Dermis microvascular lymphatic vessel endothelial cell (primary cell): ENCODE measurements at regions not wholly inside any gene's neighbourhood (a gene's known extent, or its start where the extent isn't known, plus 50 kb on each side); places are given as distances from the start of the nearest gene placed in this dataset.

Experiments
- DNase-seq, 2 donors: peaks; one replicate each; pipeline versions ENCODE4 v3.0.0 to v3.0.0-alpha.2; 2010; ENCODE audit warnings: low read depth in 2 of 2

DNA sequence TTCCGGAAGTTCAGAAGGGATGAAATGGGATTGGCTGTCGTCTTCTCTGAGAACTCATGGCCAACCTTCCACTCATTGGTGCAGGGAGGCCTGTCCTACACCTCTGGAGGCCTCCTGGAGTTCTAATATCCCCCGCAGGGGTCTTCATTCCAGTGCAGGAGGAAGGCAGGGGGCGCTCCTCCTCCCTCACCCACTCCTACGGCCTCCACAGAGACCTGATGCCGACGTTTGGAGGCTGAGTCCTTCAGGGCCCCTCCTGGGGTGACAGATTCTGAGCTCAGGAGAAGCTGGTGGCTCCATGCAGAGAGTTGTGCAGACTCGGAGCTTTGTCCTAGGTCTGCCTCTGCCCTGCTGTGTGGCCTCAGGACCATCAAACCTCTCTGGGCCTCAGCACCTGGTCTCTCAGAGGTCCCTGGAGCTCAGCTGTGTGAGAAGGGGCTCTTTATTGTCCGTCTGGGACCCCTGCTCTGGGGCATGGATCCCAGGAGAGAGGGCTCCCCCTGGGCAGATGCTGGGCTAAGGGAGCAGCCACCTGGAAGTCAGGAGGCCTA lies 102.3 kb upstream of the WNT4 start:
- no peak for DNase-seq

DNA sequence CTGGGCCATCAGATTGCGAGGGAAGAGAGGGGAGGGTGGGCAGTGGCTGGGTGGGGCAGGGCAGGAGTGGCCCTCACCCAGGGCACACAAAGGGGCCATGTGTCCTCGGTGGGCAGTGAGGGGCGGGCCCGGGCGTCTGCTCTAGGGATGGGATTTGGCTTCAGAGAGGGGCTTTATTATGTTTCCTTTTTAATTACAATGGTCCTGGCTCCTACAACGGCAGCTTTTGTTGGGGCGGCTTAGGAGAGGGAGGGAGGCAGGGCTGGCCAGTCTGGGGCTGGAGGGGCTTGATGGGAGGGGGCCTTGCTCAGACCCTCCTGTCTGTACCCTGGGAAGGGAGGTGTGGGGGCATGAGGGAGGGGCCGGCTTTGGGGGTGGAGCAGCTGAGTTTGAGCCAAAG lies 102.8 kb upstream of the WNT4 start:
- no peak for DNase-seq

DNA sequence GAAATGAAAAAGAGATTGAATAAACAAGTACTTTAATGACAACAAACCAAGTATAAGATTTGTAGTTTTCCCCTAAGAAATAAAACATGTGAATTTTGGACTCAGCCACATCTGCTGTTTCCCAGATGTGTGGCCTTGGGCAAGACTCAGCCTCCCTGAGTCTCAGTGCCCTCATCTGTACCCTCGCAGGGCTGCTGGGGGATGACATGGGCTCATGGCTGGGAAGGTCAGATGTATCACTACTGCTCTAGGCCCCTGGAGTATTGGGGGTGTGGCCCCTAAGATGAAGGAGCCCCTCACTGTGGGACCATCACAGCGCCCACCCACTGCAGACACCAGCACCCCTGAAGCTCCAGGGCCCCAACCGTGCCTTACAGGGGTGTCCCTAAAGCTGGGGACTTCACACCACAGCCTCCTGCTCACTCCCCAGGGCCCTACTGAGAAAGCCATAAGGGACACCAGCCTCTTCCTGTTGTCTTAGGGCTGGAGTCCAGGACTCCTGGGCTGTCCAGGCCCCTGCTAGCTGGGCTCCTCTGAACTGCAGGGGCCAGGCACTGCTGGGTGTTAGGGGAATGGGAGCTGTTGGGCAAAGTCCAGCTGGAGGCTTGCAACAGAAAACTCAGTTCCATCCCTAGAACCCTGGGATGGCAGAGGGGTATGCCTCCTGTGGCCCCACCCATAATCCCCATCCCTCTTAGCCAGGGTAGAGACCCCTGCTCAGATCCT lies 104.0 kb upstream of the WNT4 start:
- no peak for DNase-seq

DNA sequence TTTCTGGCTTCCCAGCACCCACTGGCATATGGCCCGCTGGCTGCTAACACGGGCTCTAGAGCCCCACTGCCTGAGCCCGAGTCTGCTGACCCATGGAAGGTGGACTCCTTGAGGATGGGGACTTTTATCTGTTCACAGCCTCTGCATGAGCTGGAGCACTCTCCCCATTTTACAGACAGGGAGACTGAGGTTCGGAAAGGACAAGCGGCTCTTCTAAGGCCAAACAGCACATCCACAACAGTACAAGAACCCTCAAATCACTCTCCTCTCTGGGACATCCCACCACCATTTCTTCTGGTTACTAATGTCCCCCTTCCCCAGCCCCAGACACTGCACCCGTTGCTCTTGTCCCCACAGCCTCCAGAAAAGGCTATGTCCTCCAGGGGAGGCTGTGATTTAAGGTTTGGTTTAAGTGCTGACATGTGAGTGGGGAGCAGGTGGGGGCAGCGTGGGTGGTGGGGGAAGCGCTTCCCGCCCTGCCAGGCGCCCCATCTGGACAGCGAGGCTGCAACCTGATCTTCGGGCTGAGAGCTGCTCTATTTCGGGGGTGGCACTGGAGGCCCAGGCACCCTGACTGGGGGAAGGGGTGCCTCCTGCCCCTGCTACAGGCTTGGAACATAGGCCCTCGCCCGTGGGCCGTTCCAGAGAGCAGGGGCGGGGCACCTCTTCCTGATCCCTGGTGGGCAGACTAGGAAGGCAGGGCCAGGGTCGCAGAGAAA lies 104.8 kb upstream of the WNT4 start:
- no peak for DNase-seq

DNA sequence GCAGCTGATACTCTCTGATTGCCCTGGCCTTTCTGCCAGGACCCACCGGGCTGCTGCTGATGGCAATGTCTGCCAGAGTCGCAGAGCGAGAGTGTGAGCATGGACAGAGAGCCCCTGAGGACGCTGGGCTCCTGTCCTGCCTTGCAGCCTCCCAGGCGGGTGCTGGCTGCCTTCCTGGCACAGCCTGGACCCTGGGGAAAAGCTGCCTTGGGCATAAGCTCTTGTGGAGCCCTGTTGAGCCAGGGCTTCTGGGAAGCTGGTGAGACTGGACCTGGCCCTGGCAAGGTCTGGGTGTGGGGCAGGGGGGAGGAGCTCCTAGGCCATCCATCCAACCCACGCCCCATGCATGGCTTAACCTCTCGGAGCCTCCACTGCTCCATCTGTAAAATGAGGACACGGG lies 105.8 kb upstream of the WNT4 start:
- DNase-seq, result no peak

DNA sequence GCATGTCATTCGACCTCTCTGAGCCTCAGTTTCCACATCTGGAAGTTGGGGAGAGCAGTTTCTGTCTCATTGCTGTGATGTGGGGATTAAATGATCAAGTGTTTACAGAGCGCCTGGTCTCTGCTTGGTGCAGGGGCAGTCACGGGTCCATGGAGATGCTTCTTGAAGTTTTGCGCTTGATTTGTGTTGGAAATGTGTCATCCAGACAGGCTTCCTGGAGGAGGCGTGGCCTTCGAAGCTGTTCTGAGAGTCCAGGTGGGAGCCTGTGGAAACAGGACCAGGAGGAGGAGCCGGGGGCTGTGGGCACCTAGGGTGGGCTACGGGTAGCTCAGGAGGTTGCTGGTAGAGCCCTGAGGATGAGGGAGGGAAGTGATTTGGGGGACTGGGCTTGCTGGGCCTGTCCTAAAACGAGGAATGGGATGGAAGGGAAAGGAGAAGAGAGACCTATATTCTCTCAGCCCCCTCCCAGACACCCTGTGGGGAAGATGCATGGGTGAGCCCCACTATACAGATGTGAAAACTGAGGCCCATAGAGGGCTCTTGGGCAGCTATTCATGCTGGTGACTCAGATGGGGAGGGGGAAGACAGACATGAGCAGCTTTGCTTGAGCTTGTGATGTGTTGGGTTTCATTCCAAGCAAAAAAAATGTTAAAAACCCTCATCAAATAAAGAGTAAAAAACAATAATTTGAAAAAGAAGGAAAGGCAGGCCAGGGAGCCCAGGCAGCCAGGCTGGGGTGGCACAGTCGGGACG lies 107.2 kb upstream of the WNT4 start:
- DNase-seq, result no peak

DNA sequence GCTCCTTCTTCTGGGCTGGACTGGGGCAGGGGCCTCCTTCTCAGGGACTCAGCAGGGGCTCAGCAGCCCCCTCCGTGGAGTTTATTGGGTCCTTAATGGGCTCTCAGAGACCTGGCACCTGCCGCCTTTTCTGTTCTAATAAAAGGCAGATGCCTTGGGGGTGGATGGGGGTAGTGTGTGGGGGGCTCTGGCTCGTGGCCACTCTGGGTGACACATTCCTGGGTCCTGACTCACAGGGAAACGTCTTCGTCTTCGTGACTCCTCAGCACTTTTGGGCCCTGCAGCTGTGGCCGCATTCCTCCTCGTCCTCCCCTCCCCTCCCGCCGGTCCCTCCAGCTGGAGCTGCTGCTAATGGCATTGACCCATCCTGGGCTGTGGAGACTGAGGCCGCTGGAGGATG lies 107.8 kb upstream of the WNT4 start:
- no peak for DNase-seq

DNA sequence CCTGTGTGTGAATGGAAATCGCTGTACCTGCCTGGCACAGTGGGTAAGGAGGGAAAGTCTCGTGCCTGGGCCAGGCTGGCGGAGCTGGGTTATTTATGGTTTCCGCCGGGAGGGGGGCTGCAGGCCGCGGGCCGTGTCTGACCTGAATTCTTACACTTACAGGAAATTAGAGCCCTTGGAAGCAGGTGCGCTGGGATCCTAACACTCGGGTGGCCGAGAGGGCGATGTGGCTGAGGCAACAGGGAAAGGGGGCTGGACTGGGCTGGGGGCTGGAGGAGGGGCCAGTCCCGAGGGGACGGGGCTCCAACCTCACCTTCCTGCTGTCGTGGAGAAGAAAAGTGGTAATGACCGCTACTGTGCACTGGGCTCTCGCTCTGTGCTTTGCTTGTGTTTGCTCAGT lies 109.4 kb upstream of the WNT4 start:
- DNase-seq, result no peak

DNA sequence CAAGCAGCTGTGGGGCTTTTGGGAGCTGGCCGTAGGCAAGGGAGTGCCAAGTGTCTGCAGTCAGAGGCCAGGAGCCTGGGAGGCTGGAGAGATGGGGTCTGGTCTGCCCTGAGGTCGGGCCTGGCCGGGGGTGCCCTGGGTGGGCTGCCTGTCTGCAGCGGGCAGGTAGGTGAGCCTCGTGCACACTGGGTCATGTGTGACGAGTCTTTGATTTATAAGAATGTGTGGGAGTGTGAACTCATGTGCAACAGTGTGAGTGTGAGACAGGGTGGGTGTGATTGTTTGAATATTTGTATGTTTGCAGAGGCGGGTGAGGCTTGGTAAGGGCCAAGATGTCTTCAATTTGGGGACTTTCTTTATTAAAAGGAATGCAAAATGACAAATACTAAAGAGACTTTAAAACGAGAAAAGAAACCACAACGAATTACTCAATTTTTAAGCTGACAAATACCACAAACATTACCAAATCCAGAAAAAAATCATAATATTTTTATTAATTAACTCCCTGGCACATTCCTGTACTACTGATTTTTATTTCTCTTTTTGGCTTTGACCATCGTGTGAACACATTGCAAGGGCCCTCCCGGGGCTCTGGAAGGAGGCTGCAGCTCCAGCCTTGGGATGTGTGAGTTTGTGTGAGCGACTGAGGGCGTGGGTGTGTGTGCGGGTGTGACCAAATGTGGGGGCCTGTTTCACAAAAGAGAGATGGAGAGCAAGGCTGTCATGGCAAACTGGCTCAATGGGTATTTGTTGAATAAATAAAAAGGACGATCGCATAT lies 110.3 kb upstream of the WNT4 start:
- no peak for DNase-seq

DNA sequence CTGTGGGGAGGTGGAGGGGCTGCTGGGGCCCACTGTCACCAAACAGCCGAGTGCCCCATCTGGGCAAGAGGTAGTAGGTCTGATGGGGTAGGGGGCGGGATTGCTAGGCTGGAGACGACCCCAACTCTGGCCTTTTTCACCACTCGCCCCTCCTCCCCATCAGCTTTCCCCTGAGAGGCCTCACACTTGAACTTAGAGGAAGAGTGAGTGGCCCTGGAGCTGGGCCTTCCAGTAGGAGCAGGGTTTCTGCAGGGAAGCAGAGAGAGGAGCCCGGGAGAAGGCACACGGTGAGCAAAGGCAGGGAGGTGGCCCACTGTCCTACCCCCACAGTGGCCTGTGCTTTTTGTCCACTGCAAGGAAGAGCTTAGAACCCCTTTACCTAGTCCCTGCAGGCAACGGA lies 111.9 kb upstream of the WNT4 start:
- DNase-seq, result no peak

DNA sequence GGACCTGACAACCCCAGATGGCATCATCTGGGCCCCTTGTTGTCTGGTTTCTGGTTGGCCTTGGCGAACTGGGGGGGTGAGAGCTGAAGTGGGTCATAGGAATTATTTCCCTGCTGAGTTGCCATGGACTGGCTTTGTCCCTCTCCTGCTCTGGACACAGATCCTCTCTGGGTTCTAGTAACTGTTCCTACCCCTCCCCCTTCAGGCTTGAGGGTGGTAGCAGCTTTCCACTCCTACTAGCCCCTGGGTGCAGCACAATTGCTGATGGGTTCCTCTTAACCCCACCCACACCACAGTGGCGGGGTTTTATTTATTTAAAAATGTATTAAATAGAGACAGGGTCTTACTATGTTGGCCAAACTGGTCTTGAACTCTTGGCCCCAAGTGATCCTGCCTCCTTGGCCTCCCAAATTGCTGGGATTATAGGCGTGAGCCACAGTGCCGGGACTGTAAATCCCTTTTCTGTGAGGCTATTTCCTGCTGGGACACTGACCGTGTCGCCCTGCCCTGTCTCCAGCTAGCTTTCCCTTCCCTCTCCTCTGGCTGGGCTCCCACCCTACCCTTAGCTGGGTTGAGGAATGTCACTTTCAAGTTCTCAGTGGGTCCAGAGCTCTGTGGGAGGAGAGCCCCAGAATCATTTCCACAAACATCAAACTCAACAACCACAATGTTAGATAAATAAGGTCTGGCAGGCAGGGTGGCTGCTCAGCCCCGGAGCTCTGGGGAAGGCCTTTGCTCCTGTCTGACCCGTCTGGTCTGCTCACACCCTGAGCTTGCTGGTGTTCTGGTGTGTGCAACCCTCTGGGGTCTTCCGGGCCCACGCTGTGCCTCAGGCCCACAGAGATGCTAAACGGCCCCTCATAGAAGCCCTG lies 112.7 kb upstream of the WNT4 start:
- DNase-seq, result no peak

DNA sequence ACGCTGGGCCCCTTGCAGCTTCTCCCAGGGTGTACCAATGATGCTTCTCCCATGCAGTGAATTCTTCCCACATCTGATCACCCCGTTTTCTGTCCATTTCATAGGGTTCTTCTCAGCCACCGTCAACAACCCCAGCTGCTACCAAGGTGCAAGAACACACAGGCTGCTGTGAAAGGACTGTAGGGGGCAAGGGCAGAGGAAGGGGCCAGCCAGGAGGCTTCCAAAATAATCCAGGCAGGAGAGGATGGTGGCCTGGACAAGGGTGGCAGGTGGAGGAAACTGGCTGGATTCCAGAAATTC lies 113.3 kb upstream of the WNT4 start:
- DNase-seq, result no peak

DNA sequence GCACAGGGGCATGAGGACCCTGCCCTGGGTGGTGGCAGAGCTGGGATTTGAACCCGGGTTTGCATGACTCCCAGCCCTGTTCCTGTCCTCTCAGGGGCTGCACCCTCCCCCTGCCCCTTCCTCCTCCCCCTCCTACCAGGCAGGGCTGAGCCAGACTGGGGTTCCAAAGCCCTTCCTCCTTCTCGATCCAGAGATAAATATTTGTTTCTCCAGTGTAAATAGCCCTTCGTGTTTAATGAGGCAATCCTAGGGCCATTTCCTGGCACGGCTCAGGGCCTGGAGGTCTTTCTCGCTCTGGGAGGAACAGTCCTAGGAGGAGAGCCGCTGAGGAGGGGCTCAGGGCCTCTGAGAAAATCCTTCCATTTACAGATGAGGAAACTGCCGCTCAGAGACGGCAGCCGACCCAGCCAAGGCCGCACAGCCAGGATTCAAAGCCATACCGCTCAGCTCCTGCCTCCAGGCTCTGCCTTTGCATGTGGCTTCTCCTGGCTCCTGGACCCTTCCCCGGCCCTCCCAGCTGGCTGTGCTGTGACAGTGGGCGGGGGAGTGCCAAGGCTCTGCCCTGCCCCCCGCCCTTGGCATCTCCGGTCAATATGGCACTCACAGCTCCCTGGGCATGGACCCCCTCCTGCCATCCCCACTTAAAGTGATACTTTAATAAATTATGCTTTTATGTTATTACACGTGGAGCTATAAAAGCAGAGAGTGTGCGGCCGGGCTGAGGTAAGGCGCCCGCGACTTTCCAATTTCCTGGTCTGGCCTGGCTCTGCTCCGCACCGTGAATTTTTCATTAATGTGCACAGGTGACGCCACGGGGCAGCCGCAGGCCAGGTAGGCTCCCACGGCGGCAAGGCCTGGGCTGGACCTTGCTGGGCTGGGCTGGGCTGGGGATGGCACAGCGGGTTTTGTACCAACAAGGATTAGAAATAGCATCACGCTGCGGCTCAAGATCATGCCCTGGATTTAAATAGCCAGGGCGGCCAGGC lies 114.7 kb upstream of the WNT4 start:
- no peak for DNase-seq

DNA sequence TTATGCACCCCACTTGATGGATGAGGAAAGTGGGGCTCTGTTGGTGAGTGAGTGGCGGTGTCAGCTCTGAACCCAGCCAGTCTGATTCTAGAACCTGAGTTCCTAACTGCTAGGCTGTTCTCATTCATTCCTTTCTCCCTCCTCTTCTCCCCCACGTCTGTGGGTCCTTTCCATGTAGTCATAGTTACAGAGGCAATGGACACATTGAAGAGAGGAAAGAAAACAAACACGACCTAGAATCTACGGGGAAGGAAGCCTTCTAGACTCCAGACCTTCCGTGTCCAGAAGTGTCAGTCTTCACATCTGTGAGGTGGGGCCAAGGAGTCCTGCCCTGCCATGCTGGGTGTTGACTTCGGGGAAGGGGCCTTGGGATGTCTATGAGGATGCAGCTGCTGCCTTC lies 115.8 kb upstream of the WNT4 start:
- no peak for DNase-seq

DNA sequence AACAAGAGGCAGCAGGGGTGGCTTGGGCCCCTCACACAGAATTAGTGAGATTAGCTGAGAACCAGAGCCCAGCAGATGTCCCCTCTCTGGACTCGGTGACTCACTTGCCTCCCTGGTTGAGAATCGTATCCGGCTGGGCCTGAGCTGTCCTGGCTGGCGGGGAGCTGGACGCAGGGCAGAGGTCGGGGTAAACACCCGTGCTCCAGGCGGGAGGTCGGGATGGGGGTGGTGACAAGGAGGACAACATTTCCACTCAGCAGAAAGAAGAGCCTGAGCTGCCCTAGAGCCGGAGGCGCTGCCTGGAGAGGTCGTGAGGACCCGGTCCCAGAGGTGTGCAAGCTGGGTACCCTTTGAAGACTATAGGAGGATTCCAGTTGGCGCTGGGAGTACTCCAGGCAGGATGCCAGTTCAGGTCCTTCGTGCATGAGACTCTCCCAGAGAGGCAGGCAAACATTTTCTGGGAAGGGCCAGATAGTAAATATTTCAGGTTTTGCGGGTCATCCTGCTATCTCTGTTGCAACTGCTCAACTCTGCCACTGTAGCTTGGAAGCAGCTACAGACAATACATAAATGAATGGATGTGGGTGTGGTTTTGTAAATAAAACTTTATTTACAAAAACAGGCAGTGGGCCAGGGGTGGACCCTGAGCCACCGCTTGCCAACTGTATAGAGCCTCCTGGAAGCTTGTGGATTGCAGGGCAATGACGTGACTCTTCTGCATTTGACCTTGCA lies 116.8 kb upstream of the WNT4 start:
- DNase-seq, result peak in 1 of 2 donors; percentile 11

DNA sequence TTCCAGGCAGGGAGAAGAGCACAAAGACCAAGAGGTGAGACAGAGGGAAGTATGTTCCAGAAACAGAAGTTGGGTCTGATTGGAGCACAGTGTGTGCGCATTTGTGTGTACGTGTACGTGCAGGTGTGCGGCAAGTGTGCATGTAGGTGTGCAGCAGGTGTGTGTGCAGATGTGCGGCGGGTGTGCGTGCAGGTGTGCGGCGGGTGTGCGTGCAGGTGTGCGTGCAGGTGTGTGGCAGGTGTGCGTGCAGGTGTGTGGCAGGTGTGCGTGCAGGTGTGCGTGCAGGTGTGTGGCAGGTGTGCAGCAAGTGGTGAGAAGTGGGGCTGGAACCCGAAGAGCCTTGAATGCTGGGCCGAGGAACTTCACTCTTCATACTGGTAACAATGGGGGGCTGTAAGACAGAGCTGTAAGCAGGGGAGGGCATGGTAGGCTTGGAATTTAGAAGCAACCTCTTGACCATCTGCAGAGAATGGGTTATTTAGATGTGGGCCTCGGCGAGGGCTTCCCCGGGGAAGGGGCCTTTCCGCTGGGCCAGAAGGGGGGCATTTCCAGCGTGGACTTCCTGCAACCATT lies 118.0 kb upstream of the WNT4 start:
- DNase-seq, result no peak

DNA sequence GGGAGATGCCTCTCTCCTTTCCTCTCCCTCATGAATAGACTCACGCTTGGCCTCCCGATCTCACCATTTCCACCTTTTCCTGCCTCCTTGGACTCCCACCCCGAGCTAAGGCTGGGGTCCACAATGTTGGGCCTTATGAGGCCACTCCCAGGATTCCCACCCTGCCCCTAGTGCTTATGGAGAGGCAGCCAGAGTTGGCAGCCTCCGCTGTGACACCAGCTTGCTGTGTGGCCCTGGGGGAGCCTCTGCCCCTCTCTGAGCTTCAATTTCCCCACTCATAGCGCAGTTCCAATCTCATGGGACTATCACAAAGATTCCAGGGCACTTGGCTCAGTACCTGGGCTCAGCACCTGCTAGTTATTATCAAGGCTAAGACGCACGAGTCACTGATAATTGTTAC lies 118.7 kb upstream of the WNT4 start:
- DNase-seq, result no peak

DNA sequence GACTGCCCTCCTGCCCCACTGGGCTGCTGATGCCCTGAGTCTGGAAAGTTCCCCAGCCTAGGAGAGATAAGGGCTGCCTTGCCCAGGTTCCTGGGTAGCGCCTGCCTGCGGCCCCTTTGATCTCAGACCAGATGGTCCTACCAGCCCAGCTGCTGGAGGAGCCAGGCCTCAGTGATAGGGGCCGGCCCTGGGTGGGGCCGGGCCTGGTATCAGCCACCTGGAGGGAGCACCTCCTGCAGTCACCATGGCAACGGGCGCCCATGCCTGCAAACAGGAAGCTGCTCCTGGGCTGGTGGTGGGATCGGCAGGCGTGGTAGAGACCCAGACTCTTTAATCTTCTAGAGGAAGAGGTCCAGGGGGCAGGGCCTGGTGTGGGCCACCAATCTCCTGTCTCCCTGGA lies 119.7 kb upstream of the WNT4 start:
- DNase-seq, result no peak

DNA sequence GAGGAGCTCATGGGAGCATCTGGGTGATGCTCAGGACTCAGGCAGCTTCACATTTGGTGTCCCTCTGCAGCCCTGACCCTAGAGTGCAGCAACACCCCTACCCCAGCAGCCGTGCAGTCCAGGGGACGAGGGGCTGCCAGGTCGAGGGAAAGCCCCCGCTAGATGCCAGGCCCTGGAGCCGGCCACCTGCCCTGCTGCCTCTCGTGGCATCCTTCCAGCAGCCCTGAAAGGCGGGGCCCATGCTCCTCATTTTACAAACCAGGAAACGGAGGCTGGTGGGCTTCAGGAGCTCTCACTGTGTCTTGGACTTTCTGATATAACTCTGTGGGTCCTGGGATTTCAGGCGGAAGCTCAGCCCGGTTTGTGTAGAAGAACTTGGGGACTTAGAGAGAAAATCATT lies 120.5 kb upstream of the WNT4 start:
- no peak for DNase-seq
